Urinary bladder (tissue), 3 donors: ENCODE measurements at regions not wholly inside any gene's neighbourhood (a gene's known extent, or its start where the extent isn't known, plus 50 kb on each side); places are given as distances from the start of the nearest gene placed in this dataset.
"Not testable (repeated sequence)": the region's sequence is repeated elsewhere in the genome, so short reads cannot be mapped to it uniquely, and the experiment has no call there.

Experiments
- DNase-seq: peaks from one replicate; pipeline ENCODE4 v3.0.0-alpha.2; 2015; ENCODE audit errors: extremely low spot score
- H3K27ac ChIP-seq: one replicate; pipeline ENCODE4 v1.5.1; 2013; ENCODE audit warnings: low read depth, mild to moderate bottlenecking, moderate library complexity
- H3K36me3 ChIP-seq: one replicate; pipeline ENCODE4 v1.6.1; 2013; ENCODE audit warnings: mild to moderate bottlenecking, moderate library complexity; ENCODE audit not compliant: insufficient read depth
- H3K4me1 ChIP-seq: one replicate; pipeline ENCODE4 v1.6.1; 2013; ENCODE audit warnings: mild to moderate bottlenecking, moderate library complexity; ENCODE audit not compliant: insufficient read depth
- H3K4me3 ChIP-seq: one replicate; pipeline ENCODE4 v1.5.1; 2013; ENCODE audit warnings: low read depth, low read length
- WGBS: extraction: QIAGEN DNeasy Blood & Tissue Kit; methylation state at CpG from one replicate; pipeline ENCODE4 v1.1.7; 2013; 5-methylcytosine and 5-hydroxymethylcytosine counted together
- donor health status: healthy with polysubstance abuse.
- donor health status: healthy.

- WGBS: 6% methylated on average over 54 of the region's 54 CpGs
- H3K4me3 ChIP-seq: peak overlapping the region; percentile 18
- H3K27ac ChIP-seq: no peak overlapping the region
- H3K36me3 ChIP-seq: no peaks in the 10 kb centered on the region
- peaks cover 2% of the 10 kb centered on the region for H3K4me1 ChIP-seq
- peak; percentile 86 for DNase-seq
Measured at GRCh38 chr1:47532921-47533792, 95.3 kb downstream of the FOXD2 start.

DNA sequence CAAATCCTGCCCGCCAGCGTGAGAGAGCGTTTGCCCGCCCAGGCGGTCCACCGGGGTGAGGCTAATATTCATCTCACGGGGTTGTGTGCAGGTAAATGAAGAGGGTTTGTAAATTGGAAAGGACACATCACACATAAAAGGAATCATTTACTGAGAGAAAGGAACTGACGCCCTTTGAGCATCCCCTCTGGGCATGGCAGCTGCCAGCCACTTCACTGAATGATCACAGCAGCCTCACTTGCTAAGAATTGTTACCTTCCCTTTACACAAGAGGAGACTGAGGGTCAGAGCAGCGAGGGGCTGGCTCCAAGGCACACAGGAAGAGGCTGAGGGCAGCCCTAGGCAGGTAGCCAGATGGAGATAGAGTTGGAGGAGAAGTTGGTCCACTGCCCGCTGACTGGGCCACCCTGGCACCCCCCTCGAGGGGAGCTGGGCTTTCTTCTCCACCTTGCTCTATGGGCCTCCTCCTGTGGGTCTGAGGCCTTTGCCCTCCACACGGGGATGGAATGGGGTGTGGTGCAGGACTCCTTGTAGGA, 96.0 kb downstream of the FOXD2 start:
- no peak overlapping the region for H3K27ac ChIP-seq
- no peaks in the 10 kb centered on the region for H3K36me3 ChIP-seq
- 53% methylated on average over 12 of the region's 12 CpGs for WGBS
- H3K4me1 ChIP-seq: peaks cover 2% of the 10 kb centered on the region
- peak overlapping the region; percentile 18 for H3K4me3 ChIP-seq
- DNase-seq: no peak

- H3K36me3 ChIP-seq: no peaks in the 10 kb centered on the region
- DNase-seq: no peak
- WGBS: 65% methylated on average over 4 of the region's 4 CpGs
- no peak overlapping the region for H3K27ac ChIP-seq
- no peak overlapping the region for H3K4me3 ChIP-seq
- H3K4me1 ChIP-seq: peaks cover 2% of the 10 kb centered on the region
Measured at GRCh38 chr1:47534436-47534835, 96.6 kb downstream of the FOXD2 start.

DNA sequence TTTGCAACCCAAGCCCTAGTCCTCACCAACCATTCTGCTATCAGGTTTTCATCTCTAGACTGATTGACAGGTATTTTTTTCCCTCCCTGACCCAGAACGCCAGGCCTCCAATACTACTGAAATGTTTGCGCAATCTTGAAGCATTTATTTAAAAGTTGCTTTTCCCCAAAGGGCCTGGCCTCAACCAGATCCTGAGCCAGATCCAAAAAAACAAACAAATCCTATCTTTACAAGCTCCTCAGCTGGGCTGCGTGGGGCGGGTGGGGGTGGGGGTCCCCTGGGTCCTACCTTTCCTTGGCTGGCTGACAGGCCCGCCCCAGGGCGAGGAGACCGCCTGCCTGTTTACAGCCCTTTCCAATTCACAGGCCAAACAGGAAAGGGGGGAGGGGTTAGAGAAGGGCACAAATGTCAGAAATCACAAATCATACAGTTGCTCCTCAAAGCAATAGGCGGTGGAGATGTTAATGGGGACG, 98.8 kb downstream of the FOXD2 start:
- WGBS: 34% methylated on average over 9 of the region's 9 CpGs
- no peak overlapping the region for H3K27ac ChIP-seq
- no peak overlapping the region for H3K4me3 ChIP-seq
- DNase-seq: no peak
- peaks cover 2% of the 10 kb centered on the region for H3K4me1 ChIP-seq
- H3K36me3 ChIP-seq: no peaks in the 10 kb centered on the region

GRCh38 chr1:47537268-47537667, 99.4 kb downstream of the FOXD2 start:
- no peak for DNase-seq
- H3K4me1 ChIP-seq: peaks cover 2% of the 10 kb centered on the region
- H3K4me3 ChIP-seq: no peak overlapping the region
- H3K27ac ChIP-seq: no peak overlapping the region
- WGBS: 89% methylated on average over 5 of the region's 5 CpGs
- no peaks in the 10 kb centered on the region for H3K36me3 ChIP-seq

GRCh38 chr1:47537966-47538365, 100.1 kb downstream of the FOXD2 start:
- Histone ChIP-seq H3K36me3 (no peaks in the 10 kb centered on the region), H3K4me1 (peaks cover 2% of the 10 kb centered on the region), H3K27ac (no peak overlapping the region), H3K4me3 (no peak overlapping the region)
- 94% methylated on average over 3 of the region's 3 CpGs for WGBS
- DNase-seq: no peak

DNA sequence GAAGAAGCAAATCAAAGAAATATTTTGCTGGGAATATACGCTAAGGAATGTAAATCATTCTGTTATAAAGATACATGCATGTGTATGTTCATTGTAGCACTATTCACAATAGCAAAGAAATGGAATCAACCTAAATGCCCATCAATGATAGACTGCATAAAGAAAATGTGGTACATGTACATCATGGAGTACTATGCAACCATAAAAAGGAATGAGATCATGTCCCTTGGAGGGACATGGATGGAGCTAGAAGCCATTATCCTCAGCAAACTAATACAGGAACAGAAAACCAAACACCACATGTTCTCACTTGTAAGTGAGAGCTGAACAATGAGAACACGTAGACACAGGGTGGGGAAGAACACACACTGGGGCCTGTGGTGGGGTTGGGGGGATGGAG, 100.7 kb downstream of the FOXD2 start:
- not testable (repeated sequence) for H3K4me1 ChIP-seq, H3K4me3 ChIP-seq, H3K36me3 ChIP-seq, DNase-seq, H3K27ac ChIP-seq
- WGBS: 87% methylated on average over 2 of the region's 2 CpGs

GRCh38 chr1:47541705-47542104, 103.9 kb downstream of the FOXD2 start:
- H3K4me1 ChIP-seq, DNase-seq, H3K36me3 ChIP-seq, H3K4me3 ChIP-seq, H3K27ac ChIP-seq: not testable (repeated sequence)
- WGBS: 92% methylated on average over 4 of the region's 4 CpGs

- 94% methylated on average over 1 of the region's 1 CpG for WGBS
- H3K27ac ChIP-seq, H3K36me3 ChIP-seq, DNase-seq, H3K4me3 ChIP-seq, H3K4me1 ChIP-seq: not testable (repeated sequence)
Measured at GRCh38 chr1:47543089-47543488, 105.2 kb downstream of the FOXD2 start.

DNA sequence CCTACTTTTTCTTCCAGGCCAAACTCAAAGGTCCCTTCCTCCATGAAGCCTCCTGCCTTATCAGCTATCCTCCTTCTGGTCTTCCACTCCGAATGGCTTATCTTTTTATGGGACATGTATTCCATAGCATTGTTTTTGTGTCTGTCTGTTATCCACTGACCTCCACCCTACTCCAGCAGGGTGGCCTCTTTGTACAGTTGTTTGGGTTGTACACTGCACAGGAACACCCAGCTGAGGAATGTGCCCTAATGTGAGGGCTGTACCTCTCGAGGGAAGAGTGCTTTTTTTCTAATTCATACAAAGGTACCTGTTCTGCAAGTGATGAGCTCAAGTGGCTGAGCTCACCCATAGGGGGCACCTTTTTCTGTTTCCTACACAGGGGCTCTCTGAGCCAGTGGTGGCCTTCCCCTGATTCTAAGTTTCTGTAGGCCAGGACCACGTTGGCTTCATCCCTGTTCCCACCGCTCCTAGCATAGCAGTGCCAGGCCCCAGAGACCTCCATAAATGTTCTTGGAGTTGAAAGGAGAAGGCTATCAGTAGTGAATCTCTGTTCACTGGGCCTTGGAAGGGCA, 108.2 kb downstream of the FOXD2 start:
- no peak overlapping the region for H3K27ac ChIP-seq
- 74% methylated on average over 4 of the region's 4 CpGs for WGBS
- no peak overlapping the region for H3K4me3 ChIP-seq
- no peaks in the 10 kb centered on the region for H3K36me3 ChIP-seq
- DNase-seq: no peak
- H3K4me1 ChIP-seq: no peaks in the 10 kb centered on the region

- Histone ChIP-seq H3K27ac (no peak overlapping the region), H3K4me3 (no peak overlapping the region), H3K36me3 (no peaks in the 10 kb centered on the region), H3K4me1 (no peaks in the 10 kb centered on the region)
- WGBS: 49% methylated on average over 11 of the region's 11 CpGs
- DNase-seq: no peak
Measured at GRCh38 chr1:47547753-47548573, 110.1 kb downstream of the FOXD2 start.

GRCh38 chr1:47548637-47549036, 110.8 kb downstream of the FOXD2 start:
- H3K36me3 ChIP-seq: no peaks in the 10 kb centered on the region
- no peaks in the 10 kb centered on the region for H3K4me1 ChIP-seq
- WGBS: 84% methylated on average over 2 of the region's 2 CpGs
- no peak overlapping the region for H3K27ac ChIP-seq
- no peak overlapping the region for H3K4me3 ChIP-seq
- DNase-seq: no peak

DNA sequence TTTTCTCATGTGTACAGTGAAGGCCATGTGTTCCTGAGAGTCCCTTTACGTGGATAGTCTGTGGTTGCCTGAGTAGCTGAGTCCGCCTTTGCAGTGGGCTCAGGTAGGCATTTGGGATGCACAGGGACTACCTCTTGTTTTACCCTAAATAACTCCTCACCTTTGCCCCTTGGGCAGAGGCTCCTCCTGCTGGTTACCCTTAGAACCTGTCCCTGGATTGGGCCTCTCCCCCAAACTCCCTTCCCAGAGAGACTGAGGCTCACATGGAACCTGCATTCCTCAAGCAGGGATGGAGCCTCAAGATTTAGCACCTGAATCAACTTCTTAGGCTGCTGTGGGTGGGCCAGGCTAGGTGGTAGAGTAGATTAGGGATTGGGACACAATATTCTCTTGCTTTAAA, 111.7 kb downstream of the FOXD2 start:
- H3K27ac ChIP-seq: no peak overlapping the region
- WGBS: 95% methylated on average over 2 of the region's 2 CpGs

More for the DNA sequence above, 111.7 kb downstream of the FOXD2 start:
- Histone ChIP-seq H3K36me3 (no peaks in the 10 kb centered on the region), H3K4me1 (no peaks in the 10 kb centered on the region), H3K4me3 (no peak overlapping the region)
- DNase-seq: no peak
